ENCODE measurements at regions not wholly inside any gene's neighbourhood (a gene's known extent, or its start where the extent isn't known, plus 50 kb on each side); places are given as distances from the start of the nearest gene placed in this dataset.

GRCh38 chr13:99144306-99144705, 56.3 kb upstream of the UBAC2 start:
- no peak for TF ChIP-seq EP300 (IDR thresholded peaks at IDR 0.05)
- TF ChIP-seq CTCF (IDR thresholded peaks at IDR 0.05): no peak
- TF ChIP-seq POLR2AphosphoS5 (IDR thresholded peaks at IDR 0.05): no peak

All from suprapubic skin (tissue), 4 donors.